HL-60 (cell line): ENCODE measurements at regions not wholly inside any gene's neighbourhood (a gene's known extent, or its start where the extent isn't known, plus 50 kb on each side); places are given as distances from the start of the nearest gene placed in this dataset.

Experiments
- DNase-seq, 2 experiments: peaks; one replicate each; pipeline ENCODE4 v3.0.0-alpha.2; 2010 to 2020; ENCODE audit warnings: low read depth in 1 of 2, low spot score in 1 of 2
- H3K27ac ChIP-seq: fragments of 250-450 bp; sonication (Bioruptor Pico); replicated peaks from 2 replicates; pipeline ENCODE4 v1.5.1; 2020; ENCODE audit warnings: mild to moderate bottlenecking, moderate library complexity
- H3K27me3 ChIP-seq: fragments of 250-450 bp; sonication (Bioruptor Pico); 2 replicates; pipeline ENCODE4 v1.5.1; 2021; ENCODE audit warnings: mild to moderate bottlenecking, moderate library complexity; ENCODE audit not compliant: insufficient read depth, poor library complexity, severe bottlenecking
- H3K4me3 ChIP-seq: replicated peaks from 2 replicates; pipeline ENCODE4 v1.5.1; 2011; ENCODE audit warnings: mild to moderate bottlenecking, control low read depth, low read length; ENCODE audit not compliant: insufficient read depth
- CTCF ChIP-seq: IDR thresholded peaks from one replicate; pipeline ENCODE4 v1.5.1; 2011; ENCODE audit warnings: low read length, control low read depth, inconsistent platforms; ENCODE audit not compliant: insufficient read depth
- GABPA ChIP-seq: IDR thresholded peaks from 2 replicates; pipeline ENCODE4 v1.6.1; 2012; ENCODE audit warnings: low read depth
- POLR2AphosphoS5 ChIP-seq: IDR thresholded peaks from 2 replicates; pipeline ENCODE4 v1.6.1; 2012; ENCODE audit warnings: low read depth
- REST ChIP-seq: IDR thresholded peaks from 2 replicates; pipeline ENCODE4 v1.6.1; 2012; ENCODE audit warnings: low read depth; ENCODE audit not compliant: insufficient replicate concordance
- SPI1 ChIP-seq: IDR thresholded peaks from 2 replicates; pipeline ENCODE4 v1.6.1; 2012; ENCODE audit warnings: low read depth, mild to moderate bottlenecking, borderline replicate concordance

DNA sequence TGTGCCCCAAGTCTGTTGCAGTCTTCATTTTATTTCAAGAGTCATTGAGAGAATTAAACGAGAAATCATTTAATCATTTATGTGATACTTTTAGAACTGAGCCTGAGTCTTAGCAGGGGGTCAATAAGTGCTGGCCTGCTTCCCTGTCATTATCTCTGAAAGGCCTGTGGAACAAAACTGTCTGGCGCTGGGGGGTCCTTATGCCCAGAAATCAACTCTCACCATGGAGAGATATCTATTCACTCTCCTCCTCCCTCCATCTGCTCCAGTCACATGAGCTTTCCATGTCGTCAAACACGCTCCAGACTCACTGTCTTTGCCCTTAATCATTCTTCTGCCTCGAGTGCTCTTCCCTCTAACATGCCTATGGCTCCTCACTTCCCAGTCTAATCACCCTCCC lies 136.8 kb downstream of the ESM1 start:
- Histone ChIP-seq H3K4me3 (no peak overlapping the region), H3K27ac (no peak overlapping the region), H3K27me3 (no peaks in the 10 kb centered on the region)
- no peak for TF ChIP-seq REST
- TF ChIP-seq GABPA: no peak
- no peak for TF ChIP-seq SPI1
- no peak for TF ChIP-seq CTCF
- TF ChIP-seq POLR2AphosphoS5: no peak
- DNase-seq: no peak

GRCh38 chr5:54845567-54845941 lies 139.8 kb downstream of the ESM1 start:
- TF ChIP-seq GABPA: no peak
- TF ChIP-seq SPI1: no peak
- no peak for TF ChIP-seq CTCF
- TF ChIP-seq REST: no peak
- TF ChIP-seq POLR2AphosphoS5: no peak
- Histone ChIP-seq H3K27ac (no peak overlapping the region), H3K4me3 (no peak overlapping the region), H3K27me3 (no peaks in the 10 kb centered on the region)
- DNase-seq: no peak

GRCh38 chr5:54844905-54845566 lies 140.4 kb downstream of the ESM1 start:
- TF ChIP-seq REST: no peak
- TF ChIP-seq POLR2AphosphoS5: no peak
- TF ChIP-seq CTCF: no peak
- no peak for TF ChIP-seq GABPA
- TF ChIP-seq SPI1: no peak
- no peak overlapping the region for H3K27ac ChIP-seq
- no peaks in the 10 kb centered on the region for H3K27me3 ChIP-seq
- no peak for DNase-seq
- no peak overlapping the region for H3K4me3 ChIP-seq
